H1 (cell line): ENCODE measurements at regions not wholly inside any gene's neighbourhood (a gene's known extent, or its start where the extent isn't known, plus 50 kb on each side); places are given as distances from the start of the nearest gene placed in this dataset.

Source experiments
- CBX8 ChIP-seq: fragments of 300-800, 300-1000 bp; sonication (generic); IDR thresholded peaks from 2 replicates; pipeline ENCODE4 v1.7.1; 2016; ENCODE audit warnings: low read depth, low read length, borderline replicate concordance

- TF ChIP-seq CBX8: no peak
Measured at GRCh38 chr15:53171571-53171970, 381.4 kb upstream of the ONECUT1 start (continued).
